A549 (cell line): ENCODE measurements at regions not wholly inside any gene's neighbourhood (a gene's known extent, or its start where the extent isn't known, plus 50 kb on each side); places are given as distances from the start of the nearest gene placed in this dataset.

Source experiments
- ATAC-seq, 2 experiments: fragments of 200-7000 bp in 1 of 2; fragments of >200 bp in 1 of 2; cut with Nextera tagmentation in 1 of 2; cut with Tn5 transposase in 1 of 2; 3 replicates each; pipeline versions ENCODE4 v1.8.0 to v1.9.1; 2018 to 2020; ENCODE audit warnings: mild to moderate bottlenecking in 1 of 2, moderate library complexity in 1 of 2
- CTCF ChIA-PET: fragments of 300-600 bp; sonication (Branson Sonifier 250); formaldehyde crosslinking; extraction: SDS; loops from one replicate; lab custom pipeline; 2021; ENCODE audit warnings: antibody characterized with exemption, inconsistent platforms; lab: Yijun Ruan, JAX
- POLR2A ChIA-PET: fragments of 350-600 bp; formaldehyde crosslinking; extraction: SDS; loops from one replicate; lab custom pipeline; 2021; ENCODE audit warnings: antibody characterized with exemption, inconsistent platforms; lab: Yijun Ruan, JAX
- DNase-seq, 2 experiments: peaks; one replicate each; pipeline versions ENCODE4 v3.0.0 to v3.0.0-alpha.2; 2011 to 2016; ENCODE audit warnings: low read depth in 1 of 2, low spot score in 1 of 2
- FAIRE-seq: peaks from 2 replicates; lab custom pipeline; 2011; peaks lifted over from hg19 to GRCh38; lab: Jason Lieb, UNC
- H3K27ac ChIP-seq, 2 experiments: fragments of >200 bp; sonication (Bioruptor Twin); formaldehyde crosslinking; 3 replicates each; pipeline ENCODE4 v1.5.1; 2016 to 2017
- H3K4me1 ChIP-seq: fragments of >200 bp; sonication (Bioruptor Twin); formaldehyde crosslinking; 3 replicates; pipeline ENCODE4 v1.6.1; 2016
- H3K4me2 ChIP-seq: fragments of >200 bp; sonication (Bioruptor Twin); formaldehyde crosslinking; 3 replicates; pipeline ENCODE4 v1.6.1; 2016
- H3K4me3 ChIP-seq: fragments of >200 bp; sonication (Bioruptor Twin); formaldehyde crosslinking; 3 replicates; pipeline ENCODE4 v1.5.1; 2016
- H3K9me3 ChIP-seq: fragments of >200 bp; sonication (Bioruptor Twin); formaldehyde crosslinking; 3 replicates; pipeline ENCODE4 v1.6.1; 2016
- FOSB ChIP-seq: fragments of 250-450 bp; sonication (Bioruptor Pico); IDR thresholded peaks from 2 replicates; pipeline ENCODE4 v1.5.0; 2020; ENCODE audit warnings: mild to moderate bottlenecking, moderate library complexity
- FOSL2 ChIP-seq, 2 experiments: fragments of 450-650 bp in 1 of 2; fragments of >200 bp in 1 of 2; sonication (Bioruptor Twin) in 1 of 2; formaldehyde crosslinking; IDR thresholded peaks; 2 replicates each; pipeline versions ENCODE4 v1.5.0 to v1.6.1; 2016 to 2020; ENCODE audit warnings: mild to moderate bottlenecking in 1 of 2, moderate library complexity in 1 of 2
- FOXS1 ChIP-seq: fragments of 250-450 bp; sonication (Bioruptor Pico); IDR thresholded peaks from 2 replicates; pipeline ENCODE4 v1.5.0; 2020; ENCODE audit warnings: mild to moderate bottlenecking, moderate library complexity
- GATA3 ChIP-seq: IDR thresholded peaks from 2 replicates; pipeline ENCODE4 v1.6.1; 2012; ENCODE audit warnings: borderline replicate concordance
- HDAC2 ChIP-seq: fragments of 200-600 bp; sonication (generic); IDR thresholded peaks from 2 replicates; pipeline ENCODE4 v1.6.1; 2016
- HEYL ChIP-seq: fragments of 250-450 bp; sonication (Bioruptor Pico); IDR thresholded peaks from 2 replicates; pipeline ENCODE4 v1.8.0; 2021; ENCODE audit warnings: mild to moderate bottlenecking, moderate library complexity
- HOXA7 ChIP-seq: fragments of 250-450 bp; sonication (Bioruptor Pico); IDR thresholded peaks from 2 replicates; pipeline ENCODE4 v1.5.0; 2020; ENCODE audit warnings: mild to moderate bottlenecking, moderate library complexity
- KDM1A ChIP-seq: fragments of 200-600 bp; sonication (generic); IDR thresholded peaks from 2 replicates; pipeline ENCODE4 v1.6.1; 2016; ENCODE audit warnings: low read depth, mild to moderate bottlenecking
- MYC ChIP-seq: IDR thresholded peaks from 2 replicates; pipeline ENCODE4 v1.6.1; 2012; ENCODE audit warnings: mild to moderate bottlenecking, inconsistent platforms, low read length, improper control_type of control experiment, borderline replicate concordance
- NR3C1 ChIP-seq: fragments of >200 bp; sonication (Bioruptor Twin); formaldehyde crosslinking; IDR thresholded peaks from 3 replicates; pipeline ENCODE4 v1.6.1; 2017
- SMC3 ChIP-seq: fragments of >200 bp; sonication (Bioruptor Twin); formaldehyde crosslinking; IDR thresholded peaks from 3 replicates; pipeline ENCODE4 v1.6.1; 2018; ENCODE audit warnings: inconsistent platforms
- SREBF2 ChIP-seq: fragments of 450-650 bp; IDR thresholded peaks from 2 replicates; pipeline ENCODE4 v1.6.1; 2014; ENCODE audit warnings: mild to moderate bottlenecking, moderate library complexity
- TP53 ChIP-seq: fragments of 250-450 bp; sonication (Bioruptor Pico); IDR thresholded peaks from 2 replicates; pipeline ENCODE4 v1.5.0; 2021; ENCODE audit warnings: mild to moderate bottlenecking, moderate library complexity
- WGBS: methylation state at CpG from one replicate; pipeline ENCODE4 v1.1.6; 2017; ENCODE audit errors: missing lambda C conversion rate; 5-methylcytosine and 5-hydroxymethylcytosine counted together
- TF ChIP-seq, protein P1 (sequence below): fragments of 450-650 bp; IDR thresholded peaks from 2 replicates; pipeline ENCODE4 v1.6.1; 2014; ENCODE audit warnings: antibody characterized with exemption
- TF ChIP-seq, protein P2 (sequence below): IDR thresholded peaks from 2 replicates; pipeline ENCODE4 v1.6.1; 2012
- TF ChIP-seq, protein P3 (sequence below): fragments of 250-450 bp; sonication (Bioruptor Pico); IDR thresholded peaks from 2 replicates; pipeline ENCODE4 v1.5.0; 2021; ENCODE audit warnings: mild to moderate bottlenecking, moderate library complexity, borderline replicate concordance
- TF ChIP-seq, protein P4 (sequence below): fragments of 200-600 bp; sonication (generic); IDR thresholded peaks from 2 replicates; pipeline ENCODE4 v1.6.1; 2016; ENCODE audit warnings: antibody characterized with exemption, mild to moderate bottlenecking, moderate library complexity
- TF ChIP-seq, protein P5 (sequence below): fragments of >200 bp; sonication (Bioruptor Twin); formaldehyde crosslinking; IDR thresholded peaks from 3 replicates; pipeline ENCODE4 v1.5.1; 2016
- TF ChIP-seq, protein P6 (sequence below): IDR thresholded peaks from 2 replicates; pipeline ENCODE4 v1.6.1; 2012; ENCODE audit warnings: low read depth, borderline replicate concordance

DNA sequence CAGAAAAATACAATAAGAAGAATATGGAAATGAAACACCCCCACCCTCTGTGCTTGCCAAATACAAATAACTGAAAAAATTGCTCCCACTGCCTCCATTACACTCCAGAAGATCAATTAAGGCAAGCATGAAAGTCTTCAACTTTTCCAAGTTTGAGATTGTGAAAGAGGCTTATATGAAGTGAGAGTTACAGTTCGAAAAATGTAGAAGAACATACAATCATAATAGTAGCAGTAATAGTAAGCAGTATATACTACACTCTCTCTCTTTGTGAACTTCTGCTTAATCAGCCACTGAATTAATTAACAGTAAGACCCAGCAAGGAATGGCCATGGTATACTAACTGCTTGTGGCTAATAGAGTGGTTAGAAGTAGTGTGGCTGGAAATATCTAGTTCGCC lies 923.2 kb downstream of the RPA4 start:
- Histone ChIP-seq H3K9me3 (no peaks in the 10 kb centered on the region), H3K4me2 (no peak overlapping the region), H3K4me3 (no peak overlapping the region), H3K27ac (no peak overlapping the region), H3K4me1 (no peaks in the 10 kb centered on the region)
- ATAC-seq, result no peak
- no peak for FAIRE-seq
- 52% methylated on average over 2 of the region's 2 CpGs for WGBS
- TF ChIP-seq KDM1A (no peak), FOSB (CRISPR knock-in tag) (no peak), FOXS1 (CRISPR knock-in tag) (no peak), NR3C1 (no peak), SMC3 (no peak), MYC (no peak), FOSL2 (IDR thresholded peaks at IDR 0.05) (no peak), FOSL2 (CRISPR knock-in tag; IDR thresholded peaks at IDR 0.05) (no peak), HOXA7 (no peak), SREBF2 (no peak)
- TF ChIP-seq, protein P1, sequence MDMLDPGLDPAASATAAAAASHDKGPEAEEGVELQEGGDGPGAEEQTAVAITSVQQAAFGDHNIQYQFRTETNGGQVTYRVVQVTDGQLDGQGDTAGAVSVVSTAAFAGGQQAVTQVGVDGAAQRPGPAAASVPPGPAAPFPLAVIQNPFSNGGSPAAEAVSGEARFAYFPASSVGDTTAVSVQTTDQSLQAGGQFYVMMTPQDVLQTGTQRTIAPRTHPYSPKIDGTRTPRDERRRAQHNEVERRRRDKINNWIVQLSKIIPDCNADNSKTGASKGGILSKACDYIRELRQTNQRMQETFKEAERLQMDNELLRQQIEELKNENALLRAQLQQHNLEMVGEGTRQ, result no peak
- TF ChIP-seq, protein P2, sequence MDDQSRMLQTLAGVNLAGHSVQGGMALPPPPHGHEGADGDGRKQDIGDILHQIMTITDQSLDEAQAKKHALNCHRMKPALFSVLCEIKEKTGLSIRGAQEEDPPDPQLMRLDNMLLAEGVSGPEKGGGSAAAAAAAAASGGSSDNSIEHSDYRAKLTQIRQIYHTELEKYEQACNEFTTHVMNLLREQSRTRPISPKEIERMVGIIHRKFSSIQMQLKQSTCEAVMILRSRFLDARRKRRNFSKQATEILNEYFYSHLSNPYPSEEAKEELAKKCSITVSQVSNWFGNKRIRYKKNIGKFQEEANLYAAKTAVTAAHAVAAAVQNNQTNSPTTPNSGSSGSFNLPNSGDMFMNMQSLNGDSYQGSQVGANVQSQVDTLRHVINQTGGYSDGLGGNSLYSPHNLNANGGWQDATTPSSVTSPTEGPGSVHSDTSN, result no peak
- TF ChIP-seq, protein P3, sequence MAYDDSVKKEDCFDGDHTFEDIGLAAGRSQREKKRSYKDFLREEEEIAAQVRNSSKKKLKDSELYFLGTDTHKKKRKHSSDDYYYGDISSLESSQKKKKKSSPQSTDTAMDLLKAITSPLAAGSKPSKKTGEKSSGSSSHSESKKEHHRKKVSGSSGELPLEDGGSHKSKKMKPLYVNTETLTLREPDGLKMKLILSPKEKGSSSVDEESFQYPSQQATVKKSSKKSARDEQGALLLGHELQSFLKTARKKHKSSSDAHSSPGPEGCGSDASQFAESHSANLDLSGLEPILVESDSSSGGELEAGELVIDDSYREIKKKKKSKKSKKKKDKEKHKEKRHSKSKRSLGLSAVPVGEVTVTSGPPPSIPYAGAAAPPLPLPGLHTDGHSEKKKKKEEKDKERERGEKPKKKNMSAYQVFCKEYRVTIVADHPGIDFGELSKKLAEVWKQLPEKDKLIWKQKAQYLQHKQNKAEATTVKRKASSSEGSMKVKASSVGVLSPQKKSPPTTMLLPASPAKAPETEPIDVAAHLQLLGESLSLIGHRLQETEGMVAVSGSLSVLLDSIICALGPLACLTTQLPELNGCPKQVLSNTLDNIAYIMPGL (CRISPR knock-in tag), result no peak
- TF ChIP-seq, protein P4, sequence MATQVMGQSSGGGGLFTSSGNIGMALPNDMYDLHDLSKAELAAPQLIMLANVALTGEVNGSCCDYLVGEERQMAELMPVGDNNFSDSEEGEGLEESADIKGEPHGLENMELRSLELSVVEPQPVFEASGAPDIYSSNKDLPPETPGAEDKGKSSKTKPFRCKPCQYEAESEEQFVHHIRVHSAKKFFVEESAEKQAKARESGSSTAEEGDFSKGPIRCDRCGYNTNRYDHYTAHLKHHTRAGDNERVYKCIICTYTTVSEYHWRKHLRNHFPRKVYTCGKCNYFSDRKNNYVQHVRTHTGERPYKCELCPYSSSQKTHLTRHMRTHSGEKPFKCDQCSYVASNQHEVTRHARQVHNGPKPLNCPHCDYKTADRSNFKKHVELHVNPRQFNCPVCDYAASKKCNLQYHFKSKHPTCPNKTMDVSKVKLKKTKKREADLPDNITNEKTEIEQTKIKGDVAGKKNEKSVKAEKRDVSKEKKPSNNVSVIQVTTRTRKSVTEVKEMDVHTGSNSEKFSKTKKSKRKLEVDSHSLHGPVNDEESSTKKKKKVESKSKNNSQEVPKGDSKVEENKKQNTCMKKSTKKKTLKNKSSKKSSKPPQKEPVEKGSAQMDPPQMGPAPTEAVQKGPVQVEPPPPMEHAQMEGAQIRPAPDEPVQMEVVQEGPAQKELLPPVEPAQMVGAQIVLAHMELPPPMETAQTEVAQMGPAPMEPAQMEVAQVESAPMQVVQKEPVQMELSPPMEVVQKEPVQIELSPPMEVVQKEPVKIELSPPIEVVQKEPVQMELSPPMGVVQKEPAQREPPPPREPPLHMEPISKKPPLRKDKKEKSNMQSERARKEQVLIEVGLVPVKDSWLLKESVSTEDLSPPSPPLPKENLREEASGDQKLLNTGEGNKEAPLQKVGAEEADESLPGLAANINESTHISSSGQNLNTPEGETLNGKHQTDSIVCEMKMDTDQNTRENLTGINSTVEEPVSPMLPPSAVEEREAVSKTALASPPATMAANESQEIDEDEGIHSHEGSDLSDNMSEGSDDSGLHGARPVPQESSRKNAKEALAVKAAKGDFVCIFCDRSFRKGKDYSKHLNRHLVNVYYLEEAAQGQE, result no peak
- TF ChIP-seq, protein P5, sequence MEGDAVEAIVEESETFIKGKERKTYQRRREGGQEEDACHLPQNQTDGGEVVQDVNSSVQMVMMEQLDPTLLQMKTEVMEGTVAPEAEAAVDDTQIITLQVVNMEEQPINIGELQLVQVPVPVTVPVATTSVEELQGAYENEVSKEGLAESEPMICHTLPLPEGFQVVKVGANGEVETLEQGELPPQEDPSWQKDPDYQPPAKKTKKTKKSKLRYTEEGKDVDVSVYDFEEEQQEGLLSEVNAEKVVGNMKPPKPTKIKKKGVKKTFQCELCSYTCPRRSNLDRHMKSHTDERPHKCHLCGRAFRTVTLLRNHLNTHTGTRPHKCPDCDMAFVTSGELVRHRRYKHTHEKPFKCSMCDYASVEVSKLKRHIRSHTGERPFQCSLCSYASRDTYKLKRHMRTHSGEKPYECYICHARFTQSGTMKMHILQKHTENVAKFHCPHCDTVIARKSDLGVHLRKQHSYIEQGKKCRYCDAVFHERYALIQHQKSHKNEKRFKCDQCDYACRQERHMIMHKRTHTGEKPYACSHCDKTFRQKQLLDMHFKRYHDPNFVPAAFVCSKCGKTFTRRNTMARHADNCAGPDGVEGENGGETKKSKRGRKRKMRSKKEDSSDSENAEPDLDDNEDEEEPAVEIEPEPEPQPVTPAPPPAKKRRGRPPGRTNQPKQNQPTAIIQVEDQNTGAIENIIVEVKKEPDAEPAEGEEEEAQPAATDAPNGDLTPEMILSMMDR, result no peak
- no peak for DNase-seq
- POLR2A ChIA-PET, result no interaction called here
- CTCF ChIA-PET, result no interaction called here

DNA sequence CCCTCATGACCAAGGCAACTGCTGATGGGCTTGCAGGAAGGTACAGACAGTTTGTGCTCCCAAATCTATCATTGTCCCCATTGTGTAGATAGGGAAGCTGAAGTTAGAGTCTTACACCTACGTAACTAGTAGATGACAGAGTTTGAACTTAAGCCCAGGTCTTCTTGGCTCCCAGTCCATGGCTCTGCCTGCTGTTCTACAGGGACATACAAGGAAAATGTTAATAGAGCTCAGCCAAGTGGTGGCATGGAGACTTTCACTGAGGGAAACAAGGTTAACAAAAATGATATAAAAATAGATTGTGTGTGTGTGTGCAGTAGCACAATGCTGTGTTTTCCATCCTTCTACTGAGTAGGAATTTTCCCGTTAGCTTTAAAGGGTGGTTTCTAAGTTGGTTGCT lies 936.5 kb downstream of the RPA4 start:
- no peak for ATAC-seq
- WGBS, result 58% methylated on average over 2 of the region's 2 CpGs
- CTCF ChIA-PET, result interaction anchor here (1.0 kb wide), 1 partner anchor 28 kb away, joined by 3 read pairs; no protein-coding TSS in a partner anchor

More for the DNA sequence above, 936.5 kb downstream of the RPA4 start:
- no peak overlapping the region for H3K4me3 ChIP-seq
- no peak for FAIRE-seq
- DNase-seq, result no peak
- no peaks in the 10 kb centered on the region for H3K4me1 ChIP-seq
- H3K4me2 ChIP-seq, result no peak overlapping the region
- TF ChIP-seq FOSL2 (IDR thresholded peaks at IDR 0.05), result no peak
- TF ChIP-seq FOSL2 (CRISPR knock-in tag; IDR thresholded peaks at IDR 0.05), result no peak
- TF ChIP-seq GATA3, result no peak
- TF ChIP-seq, protein P1, result no peak
- TF ChIP-seq FOSB (CRISPR knock-in tag), result no peak
- no peak for TF ChIP-seq HEYL (CRISPR knock-in tag)
- TF ChIP-seq TP53 (CRISPR knock-in tag), result no peak
- TF ChIP-seq KDM1A, result no peak
- TF ChIP-seq, protein P6, sequence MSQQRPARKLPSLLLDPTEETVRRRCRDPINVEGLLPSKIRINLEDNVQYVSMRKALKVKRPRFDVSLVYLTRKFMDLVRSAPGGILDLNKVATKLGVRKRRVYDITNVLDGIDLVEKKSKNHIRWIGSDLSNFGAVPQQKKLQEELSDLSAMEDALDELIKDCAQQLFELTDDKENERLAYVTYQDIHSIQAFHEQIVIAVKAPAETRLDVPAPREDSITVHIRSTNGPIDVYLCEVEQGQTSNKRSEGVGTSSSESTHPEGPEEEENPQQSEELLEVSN, result no peak
- no peak for TF ChIP-seq HDAC2
- no peaks in the 10 kb centered on the region for H3K9me3 ChIP-seq
- POLR2A ChIA-PET, result no interaction called here
- H3K27ac ChIP-seq, result no peak overlapping the region
